22Rv1 (cell line): ENCODE measurements at regions not wholly inside any gene's neighbourhood (a gene's known extent, or its start where the extent isn't known, plus 50 kb on each side); places are given as distances from the start of the nearest gene placed in this dataset.

ENCODE experiments used
- H3K27ac ChIP-seq: fragments of 450-650 bp; 2 replicates; pipeline ENCODE4 v1.5.1; 2017
- CTCF ChIP-seq: fragments of 450-650 bp; IDR thresholded peaks from 2 replicates; pipeline ENCODE4 v1.5.1; 2017; ENCODE audit warnings: mild to moderate bottlenecking
- ZFX ChIP-seq: fragments of 450-650 bp; IDR thresholded peaks from 2 replicates; pipeline ENCODE4 v1.6.1; 2017; ENCODE audit warnings: antibody characterized with exemption, borderline replicate concordance

- no peak for TF ChIP-seq ZFX
- no peak for TF ChIP-seq CTCF
- H3K27ac ChIP-seq: no peak overlapping the region
These were observed 264.2 kb downstream of the INSC start for GRCh38 chr11:15378941-15379340.

GRCh38 chr11:15379483-15379882 lies 264.8 kb downstream of the INSC start:
- no peak overlapping the region for H3K27ac ChIP-seq
- TF ChIP-seq ZFX (no peak), CTCF (no peak)

GRCh38 chr11:15390857-15391256 lies 276.1 kb downstream of the INSC start:
- no peak overlapping the region for H3K27ac ChIP-seq
- TF ChIP-seq ZFX (no peak), CTCF (no peak)

- H3K27ac ChIP-seq: no peak overlapping the region
- TF ChIP-seq CTCF: no peak
These were observed 282.1 kb downstream of the INSC start for GRCh38 chr11:15396778-15397177.

- TF ChIP-seq ZFX: no peak
- TF ChIP-seq CTCF: no peak
- H3K27ac ChIP-seq: no peak overlapping the region
These were observed 292.2 kb downstream of the INSC start for GRCh38 chr11:15406851-15407351.

GRCh38 chr11:15412054-15412453 lies 297.3 kb downstream of the INSC start:
- H3K27ac ChIP-seq: no peak overlapping the region
- TF ChIP-seq ZFX (no peak), CTCF (no peak)

- H3K27ac ChIP-seq: no peak overlapping the region
- TF ChIP-seq ZFX (no peak), CTCF (no peak)
These were observed 304.2 kb downstream of the INSC start for GRCh38 chr11:15418921-15419320.
